Germinal center (tissue), 1 donor: ENCODE measurements at regions not wholly inside any gene's neighbourhood (a gene's known extent, or its start where the extent isn't known, plus 50 kb on each side); places are given as distances from the start of the nearest gene placed in this dataset.
"Not testable (repeated sequence)": the region's sequence is repeated elsewhere in the genome, so short reads cannot be mapped to it uniquely, and the experiment has no call there.

Experiments
- DNase-seq: peaks from one replicate; pipeline ENCODE4 v3.0.0; 2012; ENCODE audit warnings: mixed read lengths, low spot score

DNA sequence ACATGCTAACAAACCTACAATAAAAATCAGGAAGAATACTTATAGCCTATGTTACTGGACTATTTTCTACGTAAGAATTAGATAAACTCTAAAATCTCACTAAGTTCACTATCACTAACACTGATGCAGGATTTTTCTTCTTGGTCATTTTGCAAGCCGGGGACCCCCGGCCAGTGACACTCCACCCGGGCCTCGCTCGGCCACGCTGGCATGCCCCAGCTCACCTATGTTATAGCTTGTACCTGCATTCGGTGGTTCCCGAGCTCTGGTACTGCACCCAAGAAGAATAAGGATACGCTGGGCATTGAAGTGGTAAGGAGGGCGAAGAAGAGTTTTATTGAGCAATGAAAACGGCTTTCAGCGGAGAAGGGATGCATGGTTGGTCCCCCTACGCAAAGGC lies 245.3 kb upstream of the NBEA start:
- no peak for DNase-seq

- DNase-seq, result no peak
Measured at GRCh38 chr13:34698945-34699344, 243.1 kb upstream of the NBEA start.

DNA sequence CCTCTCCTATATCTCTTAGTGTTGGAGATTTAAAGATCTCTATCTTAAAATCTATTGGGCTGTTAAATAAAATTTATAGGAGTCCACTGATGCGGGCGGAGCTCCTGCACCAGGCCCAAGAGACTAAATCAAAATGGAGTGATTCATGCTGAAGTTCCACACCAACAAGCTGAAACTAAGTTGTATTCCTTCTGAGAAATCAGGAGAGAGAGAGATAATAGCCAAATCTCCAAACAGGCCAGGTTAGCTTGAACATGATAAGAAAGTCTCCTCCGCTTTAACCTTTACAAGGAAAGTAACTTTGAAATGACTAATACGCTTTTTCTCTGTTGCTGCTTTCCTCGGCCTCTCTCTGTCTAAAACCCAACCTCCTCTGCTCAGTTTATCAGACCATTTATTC lies 241.9 kb upstream of the NBEA start:
- DNase-seq, result no peak

DNA sequence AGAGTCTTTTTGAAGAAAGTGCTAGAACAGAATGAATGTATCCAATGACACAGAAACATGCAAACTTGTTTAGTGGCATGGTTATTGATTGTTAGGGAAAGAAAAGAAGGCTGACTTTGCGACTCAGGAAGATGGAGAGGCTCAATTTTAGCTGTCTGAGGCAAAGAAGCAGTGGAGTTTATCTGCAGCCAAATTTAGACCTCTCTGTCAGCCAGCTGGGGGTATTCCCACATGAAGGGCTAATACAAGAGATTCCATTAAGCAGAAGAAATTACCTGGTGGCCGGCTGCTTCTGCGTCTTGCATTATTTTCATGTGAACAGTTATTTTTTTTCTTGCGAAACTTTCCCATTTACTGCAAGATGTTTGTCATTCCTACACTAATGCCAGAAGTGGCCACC lies 240.2 kb upstream of the NBEA start:
- DNase-seq, result no peak

- no peak for DNase-seq
Measured at GRCh38 chr13:34708566-34709313, 233.3 kb upstream of the NBEA start.

GRCh38 chr13:34719060-34719875 lies 222.8 kb upstream of the NBEA start:
- no peak for DNase-seq

DNA sequence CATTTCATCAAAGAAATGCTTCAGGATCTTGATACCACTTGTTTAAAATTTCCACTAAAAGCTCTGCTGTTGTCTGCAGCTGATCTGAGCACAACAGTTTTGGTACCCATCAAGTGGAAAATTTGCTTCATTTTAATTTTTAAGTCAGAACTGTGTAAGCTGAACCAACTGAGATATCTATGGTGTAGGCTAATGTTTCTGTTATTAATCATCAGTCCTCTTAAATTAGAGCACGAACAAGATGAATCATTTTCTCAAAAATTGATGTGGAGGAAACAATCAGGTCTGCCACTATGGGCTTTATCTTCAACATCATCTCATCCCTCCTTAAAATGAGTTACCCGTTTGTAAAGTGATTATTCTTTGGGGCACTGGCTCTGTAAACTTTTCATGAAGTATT lies 221.5 kb upstream of the NBEA start:
- DNase-seq, result no peak

DNA sequence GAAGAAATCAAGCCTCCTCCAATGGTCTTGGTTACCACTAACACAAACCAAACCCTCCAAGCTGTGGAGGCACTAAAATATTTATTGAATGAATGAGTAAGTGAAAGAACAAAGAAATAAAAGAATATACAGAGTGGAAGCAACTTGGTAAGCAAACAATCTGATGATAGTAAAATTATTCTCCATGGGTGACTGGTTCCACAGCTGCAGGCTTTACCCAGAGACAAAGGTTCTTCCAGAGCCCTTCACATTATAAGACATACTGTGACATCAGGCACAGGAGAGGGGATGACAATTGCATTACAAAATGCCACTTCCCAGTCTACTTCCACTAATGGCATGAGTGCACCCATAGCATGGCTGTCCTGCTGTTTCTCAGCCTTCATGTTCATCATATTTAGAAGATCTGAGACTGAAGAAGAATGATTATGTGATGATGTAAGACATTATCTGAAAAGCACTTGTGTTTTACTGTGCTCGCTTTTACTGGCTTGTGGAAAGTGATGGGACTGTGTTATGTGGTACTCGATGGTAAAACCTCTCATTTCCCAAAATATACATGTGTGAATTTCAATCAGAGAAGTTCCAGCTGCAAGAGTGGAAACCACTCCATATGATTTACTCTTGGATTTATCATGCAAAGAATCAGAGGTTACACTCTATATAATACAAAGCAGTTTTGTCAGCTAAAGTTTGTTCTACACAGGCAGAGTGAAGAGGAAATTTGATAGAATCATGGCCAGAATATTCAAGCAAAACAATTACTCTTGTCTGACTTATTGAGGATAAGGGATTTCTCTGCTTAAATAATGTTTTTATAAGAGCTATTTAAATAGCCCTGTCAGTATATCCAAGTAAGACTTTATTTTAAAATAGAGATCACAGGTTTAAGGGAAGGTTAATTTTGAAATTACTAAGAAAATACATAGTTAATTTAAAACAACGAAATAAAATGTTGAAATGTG lies 220.2 kb upstream of the NBEA start:
- no peak for DNase-seq

- DNase-seq, result no peak
Measured at GRCh38 chr13:34722922-34723321, 219.1 kb upstream of the NBEA start.

- DNase-seq, result no peak
Measured at GRCh38 chr13:34730961-34731360, 211.1 kb upstream of the NBEA start.

DNA sequence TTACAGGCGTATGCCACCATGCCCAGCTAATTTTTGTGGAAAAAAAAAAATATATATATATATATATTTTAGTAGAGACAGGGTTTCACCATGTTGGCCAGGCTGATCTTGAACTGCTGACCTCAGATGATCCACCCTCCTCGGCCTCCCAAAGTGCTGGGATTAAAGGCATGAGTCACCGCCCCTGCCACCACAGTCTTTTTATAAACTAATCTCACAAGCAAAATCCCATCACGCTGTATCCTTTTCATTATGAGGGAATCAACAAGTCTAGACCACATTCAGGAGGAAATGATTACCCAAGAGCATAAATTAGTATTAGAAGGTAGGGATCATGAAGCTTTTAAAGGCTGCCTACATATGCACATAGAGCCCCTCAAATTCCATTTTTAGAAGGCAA lies 210.6 kb upstream of the NBEA start:
- no peak for DNase-seq

DNA sequence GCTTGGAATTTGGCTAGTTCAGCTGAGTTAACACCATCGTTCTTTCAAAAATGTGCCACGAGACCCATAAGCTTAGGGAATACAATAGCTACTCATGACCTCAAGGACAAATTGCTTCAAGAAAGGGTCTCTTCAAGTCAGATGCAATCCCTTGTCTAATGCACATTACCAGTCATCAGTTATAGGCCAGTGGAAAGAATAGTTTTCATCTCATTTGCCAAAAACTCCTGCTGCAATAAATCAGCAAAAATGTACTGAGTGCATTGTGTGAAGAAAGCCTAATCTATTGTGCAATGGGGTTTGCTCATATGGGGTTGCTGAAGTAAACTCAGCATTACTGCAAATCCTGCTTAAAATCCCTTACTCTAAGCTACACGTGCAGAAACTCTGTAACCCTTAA lies 208.3 kb upstream of the NBEA start:
- no peak for DNase-seq

DNA sequence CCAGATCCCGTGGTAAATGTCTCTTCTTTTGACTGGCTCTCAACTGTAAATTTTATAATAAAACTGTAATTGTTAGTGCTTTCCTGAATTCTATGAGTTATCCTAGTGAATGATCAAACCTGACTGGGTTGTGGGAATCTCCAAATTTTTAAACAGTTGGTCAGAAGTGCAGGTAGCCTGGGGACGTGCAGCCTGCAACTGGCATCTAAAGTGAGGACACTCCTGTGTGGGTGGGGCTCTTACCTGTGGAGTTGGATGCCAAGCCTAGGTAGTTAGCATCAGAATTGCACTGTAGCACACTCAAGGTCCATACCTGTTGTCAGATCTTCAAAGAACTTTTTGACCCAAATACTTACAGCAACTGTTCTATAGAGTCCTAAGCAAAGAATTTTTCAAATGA lies 207.1 kb upstream of the NBEA start:
- no peak for DNase-seq

DNA sequence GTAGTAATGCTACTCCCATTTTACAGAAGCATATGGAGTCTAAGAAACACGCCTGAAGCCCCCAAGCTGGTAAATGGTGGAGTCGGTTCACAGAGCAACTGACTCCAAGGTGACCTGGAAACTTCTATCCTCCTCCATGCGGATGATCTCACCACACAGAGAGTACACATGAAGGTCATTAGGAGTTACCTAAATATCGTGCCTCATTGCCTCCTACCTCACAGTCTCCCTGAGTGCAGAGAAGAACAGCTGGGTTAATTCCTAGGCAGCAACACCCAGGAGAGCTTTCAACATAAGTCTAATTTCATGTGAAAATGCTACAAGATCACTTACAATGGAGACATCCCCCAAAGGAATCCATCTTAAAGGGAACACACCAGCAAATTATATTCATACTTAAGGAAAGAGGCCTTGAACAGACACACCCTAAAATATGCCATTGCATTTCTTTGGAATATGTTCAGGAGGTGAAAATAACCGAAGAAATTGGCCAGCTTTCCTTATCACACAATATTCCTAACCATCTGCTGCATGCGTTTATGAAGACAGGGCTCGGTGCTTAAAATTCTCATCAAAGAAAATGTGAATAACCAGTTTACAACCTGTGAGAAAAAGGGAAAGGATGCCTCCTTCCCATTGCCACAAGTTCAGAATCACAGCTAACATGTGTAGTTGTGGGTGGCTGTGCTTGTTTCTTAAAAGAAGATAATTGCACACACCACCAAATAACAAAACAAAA lies 203.6 kb upstream of the NBEA start:
- no peak for DNase-seq

- not testable (repeated sequence) for DNase-seq
Measured at GRCh38 chr13:34747056-34747455, 195.0 kb upstream of the NBEA start.

DNA sequence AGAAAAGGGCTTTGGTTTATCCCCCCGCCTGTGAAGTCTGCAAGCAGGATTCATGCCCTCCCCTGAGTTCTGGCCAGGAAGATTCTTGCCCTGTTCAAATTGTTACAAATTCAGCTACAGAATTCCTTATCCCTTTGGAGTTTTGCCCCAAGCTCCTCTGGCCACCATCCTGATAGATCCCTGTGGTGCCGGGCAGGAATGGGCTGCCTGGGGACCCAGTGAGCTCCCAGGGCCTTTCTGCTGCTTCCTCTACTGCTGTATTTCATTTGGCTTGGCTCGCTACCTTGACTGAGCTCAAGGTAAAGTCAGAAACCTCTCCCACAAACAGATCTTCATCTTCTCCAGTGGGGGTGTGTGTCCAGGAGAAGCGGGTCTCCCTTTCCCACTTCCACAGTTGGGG lies 194.6 kb upstream of the NBEA start:
- DNase-seq, result no peak

GRCh38 chr13:34748073-34748472 lies 194.0 kb upstream of the NBEA start:
- no peak for DNase-seq

- no peak for DNase-seq
Measured at GRCh38 chr13:34748596-34748995, 193.5 kb upstream of the NBEA start.

DNA sequence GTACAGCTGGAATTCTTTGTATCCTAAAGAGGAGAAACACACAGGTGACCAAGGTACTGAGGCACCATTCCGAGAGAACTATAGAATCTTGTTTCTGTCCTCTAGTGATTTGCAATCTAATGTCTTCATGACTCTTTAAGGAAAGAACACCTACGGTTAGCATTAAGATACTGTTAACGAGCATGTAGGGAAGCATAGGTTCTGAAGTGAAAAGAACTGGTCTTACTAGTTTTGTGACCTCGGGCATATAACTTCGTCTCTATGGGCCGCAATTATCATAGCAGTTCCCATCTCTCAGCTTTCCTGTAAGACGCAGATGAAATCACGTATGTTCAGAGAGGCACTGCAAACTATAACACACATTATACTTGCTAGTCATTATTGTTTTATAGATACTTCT lies 193.0 kb upstream of the NBEA start:
- DNase-seq, result no peak

DNA sequence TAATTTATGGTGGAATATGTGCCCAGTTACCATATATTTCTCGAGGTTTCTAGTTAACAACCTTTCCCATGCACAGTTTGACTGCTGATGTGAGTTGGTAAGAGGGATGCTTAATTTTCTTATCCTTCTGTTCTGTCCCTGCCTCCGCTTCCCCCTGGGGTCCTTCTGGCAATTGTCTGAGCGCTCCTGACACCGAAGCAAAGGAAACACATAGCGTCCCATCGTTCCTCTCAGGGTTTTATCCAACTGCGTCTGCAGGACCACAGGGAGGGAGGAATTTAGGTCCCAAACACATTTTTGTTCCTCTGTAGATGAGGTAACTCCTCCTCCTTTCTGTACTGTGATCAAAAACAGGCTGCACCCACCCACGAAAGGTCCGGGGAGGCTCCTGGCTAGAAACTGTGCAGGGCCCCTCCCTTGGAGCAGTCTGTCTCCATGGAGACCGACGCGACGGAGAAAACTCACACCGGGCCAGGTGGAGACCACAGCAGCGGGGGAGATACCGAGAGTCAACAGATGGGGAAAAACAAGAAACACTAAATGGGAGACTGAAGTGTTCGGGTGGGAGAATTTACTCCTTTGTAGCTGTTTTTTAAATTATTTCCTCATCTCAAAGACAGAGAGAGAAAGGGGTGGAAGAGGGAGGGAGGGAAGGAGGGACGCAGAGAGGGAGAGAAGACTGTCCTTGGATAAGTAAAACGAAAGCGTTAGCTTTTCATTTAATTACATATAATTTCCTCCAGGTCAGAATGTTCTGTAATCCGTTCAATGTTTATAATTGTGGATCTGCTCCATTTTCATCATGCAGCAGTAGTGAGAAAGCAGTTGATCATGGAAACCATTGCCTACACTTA lies 191.8 kb upstream of the NBEA start:
- DNase-seq, result no peak

GRCh38 chr13:34751044-34751443 lies 191.0 kb upstream of the NBEA start:
- no peak for DNase-seq
